HG03066 (cell line): ENCODE measurements at regions not wholly inside any gene's neighbourhood (a gene's known extent, or its start where the extent isn't known, plus 50 kb on each side); places are given as distances from the start of the nearest gene placed in this dataset.

ENCODE experiments used
- ATAC-seq: cut with Tn5 transposase; IDR thresholded peaks from one replicate; pipeline ENCODE4 v1.9.1; 2021; ENCODE audit warnings: low read depth; ENCODE audit not compliant: unreplicated experiment

DNA sequence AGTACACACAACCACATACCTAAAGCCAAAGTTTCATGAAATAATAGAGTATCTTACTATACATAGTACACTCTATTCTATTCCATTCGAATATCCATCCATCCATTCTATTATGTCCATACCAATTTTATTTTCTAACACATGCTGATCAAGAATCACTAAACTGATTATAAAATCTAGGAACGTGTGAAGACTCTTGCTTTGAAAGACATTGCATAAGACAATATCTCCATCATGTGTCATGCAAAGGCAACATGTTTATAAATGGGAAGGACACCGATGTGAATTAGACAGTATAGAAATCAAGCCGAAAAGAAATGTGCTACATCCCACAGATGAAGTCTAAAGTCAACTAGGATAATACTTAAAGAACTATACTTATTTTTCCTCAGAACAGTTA lies 1561.5 kb upstream of the TENM4 start:
- no peak for ATAC-seq

DNA sequence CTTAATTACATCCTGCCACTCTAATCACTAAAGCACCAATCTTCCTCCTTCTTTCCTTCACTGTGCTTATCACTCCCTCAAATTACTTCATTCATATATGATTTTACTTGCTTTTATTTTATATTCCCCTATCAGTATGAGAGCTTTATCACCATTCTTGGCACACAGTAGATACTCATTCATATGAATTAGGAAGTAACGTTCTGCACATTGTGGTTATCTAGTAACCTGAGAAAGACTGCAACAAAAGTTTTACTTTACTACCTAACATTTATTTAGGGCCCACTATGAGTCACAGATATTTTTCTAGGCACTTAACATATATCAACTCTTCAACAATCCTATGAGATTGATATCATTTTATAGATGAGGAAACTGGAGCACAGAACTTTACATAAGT lies 1559.9 kb upstream of the TENM4 start:
- ATAC-seq, result no peak

DNA sequence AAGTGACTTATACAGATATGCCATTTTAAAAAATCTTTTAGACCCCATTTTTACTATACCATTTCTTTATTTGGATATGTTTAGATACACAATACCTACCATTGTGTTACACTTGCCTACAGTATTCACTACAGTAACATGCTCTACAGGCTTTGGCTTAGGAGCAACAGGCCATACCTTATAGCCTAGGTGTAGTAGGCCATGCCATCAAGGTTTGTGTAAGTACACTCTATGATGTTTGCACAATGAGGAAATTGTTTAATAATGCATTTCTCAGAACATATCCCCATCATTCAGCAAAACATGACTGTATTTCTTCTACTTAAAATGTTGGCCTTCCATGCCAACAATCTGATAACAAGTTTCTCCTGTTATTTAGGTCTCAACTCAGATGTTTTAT lies 1559.5 kb upstream of the TENM4 start:
- no peak for ATAC-seq

DNA sequence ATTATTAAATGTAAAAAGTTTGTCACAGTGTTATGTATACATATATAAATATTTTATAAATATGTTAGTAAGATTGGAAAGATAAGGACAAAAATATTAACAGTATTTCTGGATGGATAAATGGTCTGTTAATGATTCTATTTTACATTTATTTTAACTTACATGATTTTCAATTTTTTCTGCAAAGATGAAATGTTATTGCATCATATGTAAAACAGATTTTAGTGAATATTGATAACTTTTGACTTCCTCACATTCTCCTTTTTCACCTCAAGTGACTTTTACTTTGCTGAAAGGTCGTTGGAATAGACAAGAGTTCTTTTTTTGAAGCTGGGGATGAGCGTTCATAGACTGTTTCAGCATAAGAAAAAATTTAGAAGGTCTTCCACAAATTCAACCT lies 1554.7 kb upstream of the TENM4 start:
- ATAC-seq, result no peak

DNA sequence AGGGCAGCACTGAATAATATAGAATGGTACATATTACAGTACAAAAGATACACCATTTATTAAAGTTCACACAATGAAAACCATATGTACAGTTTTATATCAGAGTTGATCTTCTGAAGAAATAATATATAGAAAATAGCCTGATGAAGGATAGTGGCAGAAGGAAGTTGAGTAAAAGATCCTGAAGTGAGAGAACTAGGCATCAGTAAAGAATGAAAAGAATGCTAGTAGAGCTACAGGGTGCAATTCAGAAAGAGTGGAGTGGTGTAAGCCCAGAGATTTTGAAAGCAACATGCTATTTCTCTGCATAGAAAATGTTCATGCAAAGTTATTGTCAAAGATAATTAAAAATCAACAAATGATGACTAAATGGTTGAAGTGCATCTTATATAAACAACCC lies 1552.7 kb upstream of the TENM4 start:
- no peak for ATAC-seq

DNA sequence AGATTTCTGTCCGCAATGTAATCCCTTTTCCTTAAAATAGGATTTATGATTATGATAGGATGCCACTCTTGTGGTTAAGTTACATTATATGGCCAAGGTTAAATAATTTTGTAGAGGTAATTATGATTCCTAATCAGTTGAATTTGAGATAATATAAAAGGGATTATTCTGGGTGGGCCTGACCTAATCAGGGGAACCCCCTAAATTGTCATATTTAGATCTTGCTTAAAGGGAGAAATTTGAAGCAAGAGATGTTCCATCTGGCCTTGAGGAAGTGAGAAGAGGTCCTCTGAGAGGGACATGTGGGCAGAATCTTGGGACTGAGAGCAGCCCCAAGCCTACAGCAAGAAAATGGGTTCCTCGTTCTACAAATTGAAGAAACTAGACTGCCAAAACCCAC lies 1550.1 kb upstream of the TENM4 start:
- ATAC-seq, result no peak

DNA sequence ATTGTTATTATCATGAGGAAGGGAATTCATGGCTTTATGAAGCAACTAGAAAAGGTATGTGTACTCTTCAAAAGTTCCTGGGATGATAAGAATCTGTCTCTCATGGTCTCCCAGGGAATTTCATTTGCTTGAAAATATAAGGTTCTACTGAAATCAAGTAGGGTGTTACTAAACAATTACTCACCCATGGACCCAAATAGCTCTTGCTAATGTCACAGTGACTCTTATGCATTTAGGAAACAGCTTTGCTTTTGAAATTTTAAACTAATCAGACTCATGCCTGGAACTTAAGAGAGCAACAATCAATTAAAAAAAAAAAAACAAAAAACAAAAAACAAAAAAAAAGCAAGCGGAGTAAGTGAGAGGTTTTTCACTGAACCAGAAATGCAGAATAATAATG lies 1546.3 kb upstream of the TENM4 start:
- ATAC-seq, result no peak

DNA sequence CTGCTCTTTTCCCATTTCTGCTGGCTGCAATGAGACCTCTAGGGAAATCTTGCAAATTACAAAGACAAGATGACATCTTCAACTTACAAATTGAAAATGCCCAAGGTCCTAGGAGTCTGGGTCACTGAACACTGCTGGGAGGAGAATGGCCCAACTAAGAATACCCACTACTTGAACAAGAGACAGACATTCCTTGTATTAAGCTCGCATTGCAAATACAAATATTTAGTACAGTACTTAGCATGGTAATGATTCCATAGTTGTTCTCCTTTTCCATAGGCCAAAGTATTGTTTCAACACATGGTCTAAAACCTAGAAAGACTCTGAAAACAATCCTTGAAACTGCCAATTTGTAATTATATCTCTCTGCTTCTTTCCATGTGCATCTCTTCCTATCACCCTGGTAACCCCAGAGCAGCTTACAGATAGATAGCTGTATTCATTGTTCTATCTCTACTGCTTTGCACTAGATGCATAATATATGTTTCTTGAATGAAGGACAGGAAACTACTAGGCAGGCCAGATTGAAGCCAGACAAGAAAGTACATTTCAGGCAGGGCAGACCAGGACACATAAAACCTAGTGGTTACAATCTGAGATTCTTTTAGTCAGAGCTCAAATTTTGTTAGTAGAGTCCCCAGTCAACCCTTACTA lies 1545.7 kb upstream of the TENM4 start:
- no peak for ATAC-seq

DNA sequence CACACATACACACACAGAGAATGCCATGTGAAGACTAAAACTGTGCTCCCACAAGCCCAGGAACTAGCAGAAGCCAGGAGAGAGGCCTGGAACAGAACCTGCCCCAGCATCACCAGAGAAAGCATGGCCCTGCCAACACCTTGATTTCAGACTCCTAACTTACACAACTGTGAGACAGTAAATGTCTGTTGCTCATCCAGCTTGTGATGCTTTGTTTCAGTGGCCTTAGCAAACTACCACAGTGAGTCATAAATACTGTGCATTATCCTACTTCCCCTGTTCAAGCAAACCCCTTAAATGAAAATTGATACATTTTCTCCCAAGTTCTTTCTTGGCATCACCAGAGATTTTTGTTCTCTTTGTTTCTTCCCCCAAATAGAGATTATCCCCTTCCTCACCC lies 1539.4 kb upstream of the TENM4 start:
- ATAC-seq, result no peak

DNA sequence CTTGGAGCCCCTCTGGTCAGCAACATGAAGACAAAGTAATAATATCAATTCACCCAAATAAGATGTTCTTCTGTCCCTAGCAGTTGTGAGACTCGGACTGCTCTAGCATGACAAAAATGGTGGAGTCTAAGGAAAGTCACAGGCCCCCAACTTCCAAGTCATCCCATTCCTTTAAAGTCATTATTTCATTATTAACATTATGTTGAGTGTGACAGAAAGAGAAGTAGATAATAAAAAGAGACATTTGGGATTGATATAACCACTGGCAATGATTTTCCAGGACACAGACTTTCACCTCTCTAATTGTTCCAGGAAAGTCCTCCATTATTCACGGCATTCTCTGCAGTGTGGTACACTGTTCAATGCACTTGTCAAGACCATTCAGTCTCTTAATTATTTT lies 1533.0 kb upstream of the TENM4 start:
- ATAC-seq, result no peak

DNA sequence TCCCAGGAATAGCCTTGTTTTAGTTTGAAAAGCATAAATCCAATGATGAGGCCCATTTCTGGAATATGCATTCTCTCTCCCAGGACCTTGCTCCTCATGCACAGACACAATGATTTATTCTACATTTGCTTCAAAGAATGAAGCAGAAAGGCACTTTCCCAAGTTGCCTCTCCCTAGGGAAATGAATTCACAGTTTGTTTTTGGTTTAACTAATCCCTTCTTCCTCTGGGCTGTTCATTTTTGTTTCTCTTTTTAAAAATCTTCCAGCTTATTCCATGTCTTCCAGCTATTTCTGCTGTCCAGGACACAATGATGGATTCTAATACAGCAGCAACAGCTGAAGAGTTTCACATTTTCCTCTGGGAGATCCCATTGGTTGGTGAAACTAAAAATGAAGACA lies 1529.2 kb upstream of the TENM4 start:
- ATAC-seq, result no peak

DNA sequence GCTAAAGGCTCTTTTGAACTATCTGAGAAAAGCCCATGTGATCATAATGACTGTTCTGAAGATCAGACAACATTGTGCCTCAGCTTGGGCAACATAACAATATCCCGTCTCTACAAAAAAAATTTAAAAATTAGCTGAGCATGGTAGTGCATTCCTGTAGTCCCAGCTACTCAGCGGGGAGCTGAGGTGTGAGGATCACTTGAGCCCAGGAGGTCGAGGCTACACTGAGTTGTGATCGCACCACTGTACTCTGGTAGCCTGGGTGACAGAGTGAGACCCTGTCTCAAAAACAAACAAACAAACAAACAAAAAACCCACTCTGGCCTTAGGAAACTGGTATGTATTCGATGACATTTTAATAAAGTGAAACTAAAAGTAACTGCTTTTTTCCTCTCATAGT lies 1526.8 kb upstream of the TENM4 start:
- ATAC-seq, result no peak

DNA sequence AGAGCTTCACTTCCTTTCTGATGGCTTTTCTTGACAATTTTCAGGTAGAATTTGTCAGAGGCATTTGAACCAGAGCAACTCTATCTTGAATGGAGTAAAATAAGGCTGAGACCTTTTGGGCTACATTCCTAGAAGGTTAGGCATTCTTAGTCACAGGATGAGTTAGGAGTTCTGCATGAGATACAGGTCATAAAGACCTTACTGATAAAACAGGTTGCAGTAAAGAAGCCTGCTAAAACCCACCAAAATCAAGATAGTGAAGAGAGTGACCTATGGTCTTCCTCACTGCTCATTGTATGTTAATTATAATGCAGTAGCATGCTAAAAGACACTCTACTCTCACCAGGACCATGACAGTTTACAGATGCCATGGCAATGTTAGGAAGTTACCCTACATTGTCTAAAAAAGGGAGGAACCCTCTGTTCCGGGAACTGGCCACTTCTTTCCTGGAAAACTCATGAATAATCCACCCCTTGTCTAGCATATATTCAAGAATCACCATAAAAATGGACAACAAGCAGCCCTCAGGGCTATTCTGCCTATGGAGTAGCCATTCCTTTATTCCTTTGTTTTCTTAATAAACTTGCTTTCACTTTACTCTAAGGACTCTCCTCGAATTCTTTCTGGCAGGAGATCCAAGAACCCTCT lies 1519.7 kb upstream of the TENM4 start:
- no peak for ATAC-seq

DNA sequence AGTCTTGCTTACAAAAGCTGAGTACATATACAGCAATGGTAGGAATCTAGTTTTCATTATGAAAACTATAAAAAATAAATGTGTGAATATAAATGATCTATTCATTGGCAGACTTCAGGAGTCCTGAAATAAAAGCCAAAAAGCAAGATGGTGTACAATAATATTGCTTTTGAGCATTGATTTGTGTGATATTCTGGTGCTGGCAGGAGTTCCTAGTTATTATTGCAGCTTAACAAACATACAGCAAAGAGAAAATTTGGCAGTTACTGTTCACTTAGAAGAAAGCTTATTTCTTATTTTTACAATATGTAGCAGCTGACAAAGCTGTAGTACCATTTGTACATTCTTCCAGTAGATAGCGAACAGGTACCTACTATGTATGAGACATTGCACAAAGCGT lies 1518.9 kb upstream of the TENM4 start:
- ATAC-seq, result no peak

DNA sequence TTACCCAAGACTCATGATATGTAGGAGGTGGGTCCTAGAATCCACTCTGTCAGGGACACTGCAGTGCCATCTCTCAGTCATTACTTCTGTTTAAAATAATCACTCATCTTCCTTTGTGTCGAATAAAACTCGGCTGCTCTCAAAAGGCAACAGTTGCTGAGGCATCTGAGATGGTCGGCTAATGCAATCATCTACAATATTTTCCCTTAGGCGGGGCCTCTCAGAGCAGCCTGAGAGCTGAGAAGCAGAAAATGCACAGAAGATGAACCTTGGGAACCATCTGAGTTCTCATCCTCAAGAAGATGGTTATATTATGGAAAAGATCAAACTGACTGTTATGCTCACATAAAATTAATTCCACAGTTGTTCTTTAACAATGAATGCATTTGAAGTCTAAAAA lies 1518.2 kb upstream of the TENM4 start:
- ATAC-seq, result no peak

DNA sequence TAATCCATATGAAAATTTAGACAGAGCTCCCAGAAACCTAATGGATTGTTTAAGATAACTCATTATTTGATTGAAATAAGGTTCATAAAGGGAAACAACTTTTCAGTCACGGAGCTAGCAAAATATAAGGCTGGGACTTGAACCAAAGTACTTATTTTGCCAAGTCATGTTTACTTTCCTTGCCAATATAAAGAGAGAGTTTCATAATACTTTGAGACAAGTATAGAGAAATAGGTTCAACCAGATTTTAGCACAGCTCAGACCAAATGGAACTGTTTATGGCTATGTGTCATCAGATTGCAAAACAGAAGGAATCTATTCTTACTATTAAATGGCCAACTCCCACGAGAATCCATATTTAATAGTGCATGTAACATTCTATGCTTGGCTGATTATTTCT lies 1517.5 kb upstream of the TENM4 start:
- no peak for ATAC-seq

DNA sequence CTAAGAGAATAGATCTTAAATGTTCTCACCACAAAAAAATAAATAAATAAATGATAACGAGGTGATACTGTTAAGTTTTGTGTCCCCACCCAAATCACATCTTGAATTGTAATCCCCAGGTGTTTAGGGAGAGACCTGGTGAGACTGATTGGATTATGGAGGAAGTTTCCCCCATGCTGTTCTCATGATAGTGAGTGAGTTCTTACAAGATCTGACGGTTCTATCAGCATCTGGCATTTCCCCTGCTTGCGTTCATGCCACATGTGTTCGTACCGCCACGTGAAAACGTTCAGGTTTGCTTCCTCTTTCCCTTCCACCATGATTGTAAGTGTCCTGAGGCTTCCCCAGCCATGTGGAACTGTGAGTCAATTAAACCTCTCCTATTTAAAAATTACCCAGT lies 1514.8 kb upstream of the TENM4 start:
- no peak for ATAC-seq

DNA sequence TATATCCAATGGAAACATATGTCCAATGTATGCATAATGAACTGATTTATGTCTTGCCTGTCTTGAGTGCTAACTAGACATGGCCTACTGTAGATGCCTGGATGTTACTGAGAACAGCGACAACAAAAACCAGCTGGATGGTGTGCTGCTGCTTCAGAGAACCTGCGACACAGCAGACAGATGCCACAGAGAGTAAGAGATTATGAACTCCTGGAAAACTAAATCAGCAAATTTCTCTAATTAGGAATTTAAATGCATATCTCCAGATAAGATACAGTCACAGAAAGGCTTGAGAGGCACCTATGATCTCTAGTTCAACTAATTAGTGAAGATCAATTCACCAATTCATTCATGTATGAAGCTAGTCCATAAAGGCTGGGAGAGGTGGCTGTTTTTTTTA lies 1508.0 kb upstream of the TENM4 start:
- ATAC-seq, result no peak

DNA sequence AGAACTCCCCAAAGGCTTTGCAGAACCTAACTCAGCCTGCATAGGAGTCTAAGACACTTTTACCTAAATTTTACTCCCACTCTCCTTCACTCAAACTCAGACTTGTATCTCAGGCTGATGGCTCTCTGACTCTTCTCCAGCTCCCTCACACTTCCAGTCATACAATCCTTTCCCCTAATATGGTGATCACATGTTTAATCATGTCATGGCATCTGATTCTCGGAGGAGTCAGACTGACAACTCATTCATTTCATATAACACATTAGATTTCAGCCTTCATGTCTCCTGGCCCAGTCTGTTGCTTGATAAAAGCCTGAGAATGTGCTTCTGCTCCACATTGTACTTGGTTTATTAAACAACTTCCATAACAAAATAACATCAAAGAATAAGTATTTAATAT lies 1503.9 kb upstream of the TENM4 start:
- ATAC-seq, result no peak

DNA sequence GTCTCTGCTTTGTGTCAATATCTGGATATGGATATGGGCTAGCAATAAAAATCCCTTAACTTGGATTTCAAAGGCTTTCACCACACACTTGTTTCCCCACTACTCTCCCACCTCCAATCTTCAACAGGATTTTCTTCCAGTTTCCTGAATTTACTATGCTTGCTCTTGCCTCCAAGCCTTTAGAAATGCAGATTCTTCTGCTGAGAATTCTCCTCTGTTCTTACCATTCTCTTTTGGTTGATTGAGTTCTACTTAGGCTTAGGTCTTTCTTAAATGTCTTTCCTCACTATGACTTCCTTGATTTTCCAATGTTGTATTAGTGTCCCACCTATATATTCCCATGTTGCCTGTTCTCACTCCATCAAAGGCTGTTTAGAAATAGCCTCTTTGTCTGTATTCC lies 1502.4 kb upstream of the TENM4 start:
- ATAC-seq, result no peak

DNA sequence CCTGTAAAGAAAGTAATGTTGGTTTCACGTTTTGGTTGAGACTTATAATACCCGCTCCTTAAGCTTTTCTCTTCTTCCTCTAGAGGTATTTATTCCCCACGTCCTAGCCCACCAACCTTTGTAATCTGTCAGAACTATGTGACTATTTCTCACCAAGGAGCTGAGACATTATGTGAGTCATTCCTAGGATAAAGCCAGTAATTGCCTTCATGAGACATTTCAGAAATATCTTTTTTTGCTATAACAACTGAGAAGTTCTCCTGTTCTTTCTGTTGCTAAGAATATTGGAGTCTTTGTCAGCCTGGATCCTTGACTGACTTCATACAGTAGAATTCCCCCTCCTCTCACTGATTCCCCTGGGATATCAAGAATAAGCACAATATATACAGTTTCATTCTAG lies 1497.0 kb upstream of the TENM4 start:
- no peak for ATAC-seq

DNA sequence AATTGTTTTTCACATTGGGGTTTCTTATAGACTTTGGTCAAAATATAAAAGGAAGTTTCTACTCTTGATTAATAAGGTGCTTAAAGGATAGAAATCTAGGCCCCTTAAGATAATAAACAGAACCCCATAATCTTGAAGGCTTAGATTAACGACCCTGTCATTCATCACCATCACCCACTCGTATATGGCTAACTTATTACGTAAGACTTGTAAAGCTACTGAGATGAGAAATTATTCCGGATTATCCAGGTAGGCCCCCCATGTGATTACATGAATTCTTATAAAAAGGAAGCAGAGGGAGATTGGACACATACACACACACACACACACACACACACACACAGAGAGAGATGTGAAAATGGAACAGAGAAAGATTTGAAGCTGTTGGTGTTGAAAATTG lies 1489.2 kb upstream of the TENM4 start:
- ATAC-seq, result no peak
